Trophoblast cell (in vitro differentiated cells and primary cell): ENCODE measurements at regions not wholly inside any gene's neighbourhood (a gene's known extent, or its start where the extent isn't known, plus 50 kb on each side); places are given as distances from the start of the nearest gene placed in this dataset.

Source experiments
- DNase-seq, 2 donors: peaks; one replicate each; pipeline ENCODE4 v3.0.0-alpha.2; 2016
- H2AFZ ChIP-seq: 2 replicates; pipeline ENCODE4 v1.6.1; 2013; ENCODE audit warnings: low read length, moderate library complexity, mild to moderate bottlenecking; ENCODE audit not compliant: insufficient read depth, poor library complexity
- H2AK5ac ChIP-seq: 2 replicates; pipeline ENCODE4 v1.6.1; 2013; ENCODE audit warnings: mild to moderate bottlenecking, low read length
- H2BK120ac ChIP-seq: 2 replicates; pipeline ENCODE4 v1.6.1; 2013; ENCODE audit warnings: low read length, mild to moderate bottlenecking, moderate library complexity; ENCODE audit not compliant: insufficient read depth, poor library complexity
- H2BK12ac ChIP-seq: 2 replicates; pipeline ENCODE4 v1.6.1; 2013; ENCODE audit warnings: mild to moderate bottlenecking, low read length, moderate library complexity
- H2BK5ac ChIP-seq: 2 replicates; pipeline ENCODE4 v1.6.1; 2013; ENCODE audit warnings: low read length, low read depth, moderate library complexity, mild to moderate bottlenecking; ENCODE audit not compliant: poor library complexity
- H3K14ac ChIP-seq: 2 replicates; pipeline ENCODE4 v1.6.1; 2013; ENCODE audit warnings: mild to moderate bottlenecking, low read length
- H3K18ac ChIP-seq: 2 replicates; pipeline ENCODE4 v1.6.1; 2013; ENCODE audit warnings: mild to moderate bottlenecking, low read length
- H3K23ac ChIP-seq: 2 replicates; pipeline ENCODE4 v1.6.1; 2013; ENCODE audit warnings: low read length
- H3K27ac ChIP-seq: 2 replicates; pipeline ENCODE4 v1.5.1; 2013; ENCODE audit warnings: low read depth, mild to moderate bottlenecking, inconsistent platforms, low read length, moderate library complexity
- H3K27me3 ChIP-seq: 2 replicates; pipeline ENCODE4 v1.6.1; 2013; ENCODE audit warnings: inconsistent platforms, mild to moderate bottlenecking, low read length, moderate library complexity; ENCODE audit not compliant: insufficient read depth
- H3K36me3 ChIP-seq, 2 experiments: 1 replicate in 1 of 2; 2 replicates in 1 of 2; pipeline ENCODE4 v1.6.1; 2013; ENCODE audit warnings: low read length in 2 of 2, mild to moderate bottlenecking in 2 of 2, moderate library complexity in 1 of 2; ENCODE audit not compliant: insufficient read depth in 2 of 2, control insufficient read depth in 1 of 2
- H3K4ac ChIP-seq: 2 replicates; pipeline ENCODE4 v1.6.1; 2013; ENCODE audit warnings: low read depth, mild to moderate bottlenecking, low read length, moderate library complexity
- H3K4me1 ChIP-seq, 2 experiments: 1 replicate in 1 of 2; 2 replicates in 1 of 2; pipeline ENCODE4 v1.6.1; 2013; ENCODE audit warnings: low read length in 2 of 2, mild to moderate bottlenecking in 2 of 2, moderate library complexity in 1 of 2; ENCODE audit not compliant: insufficient read depth in 2 of 2, control insufficient read depth in 1 of 2
- H3K4me2 ChIP-seq: 2 replicates; pipeline ENCODE4 v1.6.1; 2013; ENCODE audit warnings: inconsistent platforms, mild to moderate bottlenecking, low read length, moderate library complexity
- H3K4me3 ChIP-seq: 2 replicates; pipeline ENCODE4 v1.5.1; 2013; ENCODE audit warnings: mild to moderate bottlenecking, low read depth, low read length, inconsistent platforms
- H3K79me1 ChIP-seq: one replicate; pipeline ENCODE4 v1.6.1; 2013; ENCODE audit warnings: low read length
- H3K79me2 ChIP-seq: 2 replicates; pipeline ENCODE4 v1.6.1; 2013; ENCODE audit warnings: low read length, mild to moderate bottlenecking; ENCODE audit not compliant: control insufficient read depth, insufficient read depth, poor library complexity
- H3K9ac ChIP-seq: 2 replicates; pipeline ENCODE4 v1.6.1; 2013; ENCODE audit warnings: mild to moderate bottlenecking, low read length
- H3K9me3 ChIP-seq: 2 replicates; pipeline ENCODE4 v1.6.1; 2013; ENCODE audit warnings: low read depth, mild to moderate bottlenecking, control low read depth, inconsistent platforms, low read length; ENCODE audit not compliant: insufficient read depth
- H4K12ac ChIP-seq: 2 replicates; pipeline ENCODE4 v1.6.1; 2013; ENCODE audit warnings: low read depth, mild to moderate bottlenecking, low read length, moderate library complexity
- H4K8ac ChIP-seq: 2 replicates; pipeline ENCODE4 v1.6.1; 2013; ENCODE audit warnings: low read depth, mild to moderate bottlenecking, low read length, moderate library complexity
- H4K91ac ChIP-seq: one replicate; pipeline ENCODE4 v1.6.1; 2013; ENCODE audit warnings: low read depth, mild to moderate bottlenecking, low read length, moderate library complexity
- WGBS: extraction: QIAGEN DNeasy Blood & Tissue Kit; methylation state at CpG from one replicate; pipeline ENCODE4 v1.1.7; 2013; ENCODE audit warnings: missing lambda C conversion rate; ENCODE audit not compliant: insufficient read length, insufficient coverage; ENCODE audit errors: extremely low coverage; 5-methylcytosine and 5-hydroxymethylcytosine counted together

- Histone ChIP-seq H4K91ac (no peak overlapping the region), H4K12ac (no peak overlapping the region), H3K18ac (no peak overlapping the region), H3K4ac (no peak overlapping the region), H3K14ac (no peak overlapping the region), H2BK120ac (no peak overlapping the region), H3K9ac (no peak overlapping the region), H4K8ac (no peak overlapping the region), H2BK12ac (no peak overlapping the region), H3K9me3 (no peaks in the 10 kb centered on the region), H3K23ac (no peak overlapping the region), H2AFZ (no peak overlapping the region), H3K79me2 (no peaks in the 10 kb centered on the region), H3K4me1 (no peaks in the 10 kb centered on the region), H3K27me3 (no peaks in the 10 kb centered on the region), H2AK5ac (no peak overlapping the region), H3K4me3 (no peak overlapping the region), H3K4me2 (no peak overlapping the region), H3K79me1 (no peaks in the 10 kb centered on the region), H3K27ac (no peak overlapping the region), H2BK5ac (no peak overlapping the region), H3K36me3 (no peaks in the 10 kb centered on the region)
- no peak for DNase-seq
Measured at GRCh38 chr5:153926201-153926600, 112.5 kb downstream of the FAM114A2 start.

- no peak overlapping the region for H3K4me2 ChIP-seq
- H3K18ac ChIP-seq, result no peak overlapping the region
- no peaks in the 10 kb centered on the region for H3K79me2 ChIP-seq
- no peak overlapping the region for H3K9ac ChIP-seq
- no peak overlapping the region for H4K8ac ChIP-seq
- no CpG with 5 or more reads among the region's 1 CpG for WGBS
- H3K36me3 ChIP-seq, result no peaks in the 10 kb centered on the region
- H3K79me1 ChIP-seq, result no peaks in the 10 kb centered on the region
- H3K4me1 ChIP-seq, result no peaks in the 10 kb centered on the region
- no peak overlapping the region for H2BK12ac ChIP-seq
- no peak overlapping the region for H2BK120ac ChIP-seq
- no peak overlapping the region for H3K27ac ChIP-seq
- no peak overlapping the region for H4K12ac ChIP-seq
- no peaks in the 10 kb centered on the region for H3K9me3 ChIP-seq
- H4K91ac ChIP-seq, result no peak overlapping the region
- no peak overlapping the region for H2AK5ac ChIP-seq
- no peak for DNase-seq
- H2AFZ ChIP-seq, result no peak overlapping the region
- no peaks in the 10 kb centered on the region for H3K27me3 ChIP-seq
- no peak overlapping the region for H3K4me3 ChIP-seq
- no peak overlapping the region for H3K14ac ChIP-seq
- no peak overlapping the region for H3K23ac ChIP-seq
- H3K4ac ChIP-seq, result no peak overlapping the region
- no peak overlapping the region for H2BK5ac ChIP-seq
Measured at GRCh38 chr5:153919161-153919560, 119.5 kb downstream of the FAM114A2 start.

DNA sequence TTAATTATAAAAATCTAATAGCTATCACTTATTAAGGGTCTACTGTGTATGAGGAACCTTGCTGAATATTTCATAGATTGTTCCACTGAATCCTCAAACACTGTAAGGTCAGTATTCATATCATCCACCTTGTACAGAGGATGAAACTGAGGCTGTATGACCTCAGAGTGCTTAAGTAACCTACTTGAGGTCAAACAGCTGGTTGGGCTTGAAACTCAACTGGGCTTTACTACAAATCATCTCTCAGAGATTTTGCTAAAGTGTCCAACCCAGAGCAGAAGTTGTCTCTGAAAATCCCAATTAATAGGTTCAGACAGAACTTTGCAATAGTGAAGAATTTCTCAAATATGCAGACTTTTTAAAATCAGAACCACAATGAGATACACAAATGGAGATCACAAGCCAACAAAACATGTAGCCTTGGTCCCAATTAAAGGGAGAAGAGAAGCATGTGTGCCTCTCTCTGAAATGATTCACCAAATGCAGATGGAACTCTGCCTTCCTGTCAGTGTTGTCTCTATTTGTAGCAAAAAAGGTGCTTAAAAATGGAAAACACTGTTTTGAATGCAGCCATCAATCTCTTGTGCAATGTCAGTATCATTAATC, 131.4 kb downstream of the FAM114A2 start:
- Histone ChIP-seq H3K4me1 (no peaks in the 10 kb centered on the region), H2BK12ac (no peak overlapping the region), H3K79me2 (no peaks in the 10 kb centered on the region), H2AK5ac (no peak overlapping the region), H3K4me3 (no peak overlapping the region), H3K23ac (no peak overlapping the region), H2BK5ac (no peak overlapping the region), H3K4ac (no peak overlapping the region), H3K14ac (no peak overlapping the region), H2AFZ (no peak overlapping the region), H3K18ac (no peak overlapping the region), H2BK120ac (no peak overlapping the region), H4K91ac (no peak overlapping the region), H3K9me3 (no peaks in the 10 kb centered on the region), H3K9ac (no peak overlapping the region), H3K4me2 (no peak overlapping the region), H4K12ac (no peak overlapping the region), H4K8ac (no peak overlapping the region), H3K27me3 (no peaks in the 10 kb centered on the region), H3K36me3 (no peaks in the 10 kb centered on the region), H3K27ac (no peak overlapping the region), H3K79me1 (no peaks in the 10 kb centered on the region)
- DNase-seq, result no peak

DNA sequence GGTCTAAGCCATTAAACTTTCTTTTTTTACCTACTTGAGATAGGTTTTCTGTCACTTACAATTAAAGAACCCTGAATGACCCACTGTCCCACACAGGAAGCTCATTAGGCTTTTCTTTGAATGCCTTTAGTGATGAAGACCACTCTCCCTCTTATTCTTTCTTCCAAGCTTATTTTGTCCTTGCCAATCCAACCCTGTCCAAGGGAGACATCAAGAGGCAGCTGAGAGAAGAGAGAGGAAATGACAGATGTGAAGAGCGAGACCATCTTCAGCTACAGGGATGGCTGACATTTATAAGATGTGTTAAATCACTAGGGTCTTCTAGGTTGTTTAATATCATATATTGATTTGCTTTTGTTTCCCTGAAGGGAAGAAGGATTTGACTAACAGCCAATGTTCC, 133.5 kb downstream of the FAM114A2 start:
- H3K9ac ChIP-seq, result no peak overlapping the region
- no peak overlapping the region for H3K4me2 ChIP-seq
- no peak overlapping the region for H4K91ac ChIP-seq
- H3K4ac ChIP-seq, result no peak overlapping the region
- no peaks in the 10 kb centered on the region for H3K27me3 ChIP-seq
- H4K8ac ChIP-seq, result no peak overlapping the region
- no peak overlapping the region for H3K27ac ChIP-seq
- WGBS, result no CpG with 5 or more reads among the region's 1 CpG
- no peaks in the 10 kb centered on the region for H3K4me1 ChIP-seq
- no peak overlapping the region for H2BK120ac ChIP-seq
- H3K23ac ChIP-seq, result no peak overlapping the region
- no peaks in the 10 kb centered on the region for H3K79me1 ChIP-seq
- H3K79me2 ChIP-seq, result no peaks in the 10 kb centered on the region
- no peaks in the 10 kb centered on the region for H3K9me3 ChIP-seq
- H2BK12ac ChIP-seq, result no peak overlapping the region
- H3K4me3 ChIP-seq, result no peak overlapping the region
- no peak overlapping the region for H2AK5ac ChIP-seq
- no peak overlapping the region for H4K12ac ChIP-seq
- no peak overlapping the region for H3K14ac ChIP-seq
- DNase-seq, result no peak
- H3K18ac ChIP-seq, result no peak overlapping the region
- no peaks in the 10 kb centered on the region for H3K36me3 ChIP-seq
- H2BK5ac ChIP-seq, result no peak overlapping the region
- no peak overlapping the region for H2AFZ ChIP-seq
